Psoas muscle (tissue), 7 donors: ENCODE measurements at regions not wholly inside any gene's neighbourhood (a gene's known extent, or its start where the extent isn't known, plus 50 kb on each side); places are given as distances from the start of the nearest gene placed in this dataset.

Experiments used
- ATAC-seq, 4 donors: fragments of 200-7000 bp; cut with Tn5 transposase; one replicate each; pipeline ENCODE4 v1.9.1; 2020; ENCODE audit warnings: moderate library complexity in 3 of 4, mild to moderate bottlenecking in 2 of 4
- DNase-seq, 2 donors: peaks; one replicate each; pipeline ENCODE4 v3.0.0-alpha.2; 2020
- H3K27ac ChIP-seq: fragments of 200-600 bp; one replicate; pipeline ENCODE4 v1.8.0; 2022
- H3K27me3 ChIP-seq, 3 donors: fragments of 200-600 bp in 1 of 3; one replicate each; pipeline versions ENCODE4 v1.6.1 to v1.8.0; 2013 to 2022; ENCODE audit warnings: low read length in 2 of 3, mild to moderate bottlenecking in 2 of 3, moderate library complexity in 1 of 3; ENCODE audit not compliant: insufficient read depth in 3 of 3
- H3K36me3 ChIP-seq, 2 donors: fragments of 200-600 bp in 1 of 2; one replicate each; pipeline versions ENCODE4 v1.6.1 to v1.8.0; 2013 to 2022; ENCODE audit warnings: low read depth in 1 of 2, mild to moderate bottlenecking in 1 of 2, moderate library complexity in 1 of 2; ENCODE audit not compliant: insufficient read depth in 1 of 2
- H3K4me1 ChIP-seq: fragments of 200-600 bp; one replicate; pipeline ENCODE4 v1.8.0; 2022
- H3K4me3 ChIP-seq: fragments of 200-600 bp; one replicate; pipeline ENCODE4 v1.8.0; 2022; ENCODE audit warnings: mild to moderate bottlenecking
- H3K9me3 ChIP-seq: fragments of 200-600 bp; one replicate; pipeline ENCODE4 v1.8.0; 2022
- CTCF ChIP-seq: fragments of 200-600 bp; IDR thresholded peaks from one replicate; pipeline ENCODE4 v1.8.0; 2022; ENCODE audit warnings: antibody characterized with exemption
- WGBS, 3 donors: extraction: QIAGEN DNeasy Blood & Tissue Kit; methylation state at CpG; one replicate each; pipeline versions ENCODE4 v1.1.6 to v1.1.7; 2013; 5-methylcytosine and 5-hydroxymethylcytosine counted together
- intact Hi-C, 2 donors: fragments of 100-400 bp; cut with DNase I; formaldehyde crosslinking; loops; one replicate each; pipeline versions ENCODE4 v1.11.0 to v1.14.2; 2022
- donor health status: healthy with polysubstance abuse.
- donor health status: DM: no; HTN: no; CAD: no; lungs with moderate emphysema.
- donor health status: Bipolar disorder and iron deficiency.
- donor health status: healthy.
- donor health status: DM: yes; HTN: yes; CAD: no.
- donor health status: DM: no; HTN: no; CAD: no.
- donor health status: DM: yes; HTN: yes; CAD: no.

- ATAC-seq (no peak), DNase-seq (no peak)
- Histone ChIP-seq H3K36me3 (no peaks in the 10 kb centered on the region), H3K27me3 (no peaks in the 10 kb centered on the region), H3K4me3 (no peak overlapping the region), H3K9me3 (no peaks in the 10 kb centered on the region), H3K4me1 (no peaks in the 10 kb centered on the region), H3K27ac (no peak overlapping the region)
- TF ChIP-seq CTCF = no peak
- intact Hi-C loops = no loop called here
- WGBS, 3 donors = 77 to 83% (median 81%) methylated on average over 2 of the region's 2 CpGs
Measured at GRCh38 chr4:20451986-20452385, 200.3 kb downstream of the SLIT2 start.

- DNase-seq (no peak), ATAC-seq (no peak)
- 74 to 82% (median 77%) methylated on average over 2 of the region's 2 CpGs for WGBS, 3 donors
- Histone ChIP-seq H3K4me3 (no peak overlapping the region), H3K9me3 (no peaks in the 10 kb centered on the region), H3K36me3 (no peaks in the 10 kb centered on the region), H3K27ac (no peak overlapping the region), H3K4me1 (no peaks in the 10 kb centered on the region), H3K27me3 (no peaks in the 10 kb centered on the region)
- no peak for TF ChIP-seq CTCF
- intact Hi-C loops = no loop called here
Measured at GRCh38 chr4:20454515-20454914, 202.8 kb downstream of the SLIT2 start.

GRCh38 chr4:20456407-20456806, 204.7 kb downstream of the SLIT2 start:
- no peaks in the 10 kb centered on the region for H3K36me3 ChIP-seq
- ATAC-seq (no peak), DNase-seq (no peak)
- no peaks in the 10 kb centered on the region for H3K27me3 ChIP-seq
- no peak for TF ChIP-seq CTCF
- no peak overlapping the region for H3K27ac ChIP-seq
- no peak overlapping the region for H3K4me3 ChIP-seq
- intact Hi-C loops = no loop called here
- H3K9me3 ChIP-seq = no peaks in the 10 kb centered on the region
- H3K4me1 ChIP-seq = no peaks in the 10 kb centered on the region

GRCh38 chr4:20462426-20463175, 210.9 kb downstream of the SLIT2 start:
- TF ChIP-seq CTCF = no peak
- Histone ChIP-seq H3K9me3 (no peaks in the 10 kb centered on the region), H3K36me3 (no peaks in the 10 kb centered on the region), H3K4me1 (no peaks in the 10 kb centered on the region), H3K27me3 (no peaks in the 10 kb centered on the region), H3K4me3 (no peak overlapping the region), H3K27ac (no peak overlapping the region)
- intact Hi-C loops = no loop called here
- WGBS, 3 donors = 60 to 62% (median 60%) methylated on average over 4 of the region's 4 CpGs
- DNase-seq = no peak
- no peak for ATAC-seq

- Histone ChIP-seq H3K27me3 (no peaks in the 10 kb centered on the region), H3K9me3 (no peaks in the 10 kb centered on the region), H3K27ac (no peak overlapping the region), H3K4me1 (no peaks in the 10 kb centered on the region), H3K4me3 (no peak overlapping the region), H3K36me3 (no peaks in the 10 kb centered on the region)
- intact Hi-C loops = no loop called here
- no peak for ATAC-seq
- WGBS, 3 donors = 73 to 79% (median 77%) methylated on average over 2 of the region's 2 CpGs
- TF ChIP-seq CTCF = no peak
- DNase-seq = no peak
Measured at GRCh38 chr4:20463176-20463430, 211.4 kb downstream of the SLIT2 start.
